OCI-LY7 (cell line): ENCODE measurements at regions not wholly inside any gene's neighbourhood (a gene's known extent, or its start where the extent isn't known, plus 50 kb on each side); places are given as distances from the start of the nearest gene placed in this dataset.

Experiments used
- CTCF ChIP-seq: fragments of 200-600 bp; sonication (generic); conservative IDR thresholded peaks from 2 replicates; pipeline ENCODE4 v1.5.1; 2014; ENCODE audit warnings: mild to moderate bottlenecking, antibody characterized with exemption, low read length, moderate library complexity, mixed read lengths
- EZH2phosphoT487 ChIP-seq: fragments of 200-600 bp; sonication (generic); IDR thresholded peaks from 2 replicates; pipeline ENCODE4 v1.6.1; 2018; ENCODE audit warnings: low read depth, borderline replicate concordance, mild to moderate bottlenecking, mixed run types, antibody characterized with exemption, low read length, moderate library complexity, mixed read lengths

GRCh38 chr2:7653617-7654016, 736.4 kb downstream of the RNF144A start:
- TF ChIP-seq CTCF (no peak), EZH2phosphoT487 (no peak)
